GM12878 (cell line): ENCODE measurements at regions not wholly inside any gene's neighbourhood (a gene's known extent, or its start where the extent isn't known, plus 50 kb on each side); places are given as distances from the start of the nearest gene placed in this dataset.

Experiments
- ATAC-seq: fragments of 200-7000 bp; cut with Tn5 transposase; 3 replicates; pipeline ENCODE4 v1.9.1; 2020; ENCODE audit warnings: mild to moderate bottlenecking, moderate library complexity
- BruUV-seq: library from RNA; stranded (reverse); fragments of 400-500 nt; replicated peaks from 2 replicates; lab custom pipeline; 2021; lab: Mats Ljungman, UMichigan
- CTCF ChIA-PET: fragments of 300-600 bp; sonication (Branson Sonifier 250); formaldehyde crosslinking; extraction: SDS; loops from one replicate; lab custom pipeline; 2021; ENCODE audit warnings: inconsistent platforms; lab: Yijun Ruan, JAX
- POLR2A ChIA-PET: fragments of 350-600 bp; formaldehyde crosslinking; extraction: SDS; loops from one replicate; lab custom pipeline; 2021; ENCODE audit warnings: inconsistent platforms; lab: Charles Lee
- RAD21 ChIA-PET: fragments of 300-600 bp; sonication (Branson Sonifier 250); formaldehyde crosslinking; loops from one replicate; lab custom pipeline; 2023; ENCODE audit warnings: antibody characterized with exemption; ENCODE audit not compliant: unreplicated experiment; lab: Charles Lee
- SMC1A ChIA-PET: fragments of 300-600 bp; sonication (Branson Sonifier 250); formaldehyde crosslinking; loops from one replicate; lab custom pipeline; 2023; ENCODE audit not compliant: unreplicated experiment, uncharacterized antibody; lab: Charles Lee
- DNase-seq: peaks from one replicate; pipeline ENCODE4 v3.0.0-alpha.2; 2011; ENCODE audit warnings: low read depth, low spot score
- FAIRE-seq: peaks from 3 replicates; lab custom pipeline; 2011; peaks lifted over from hg19 to GRCh38; lab: Jason Lieb, UNC
- H2AFZ ChIP-seq: 2 replicates; pipeline ENCODE4 v1.6.0; 2011; ENCODE audit warnings: low read depth, low read length, control low read depth; ENCODE audit not compliant: control insufficient read depth
- H3K27ac ChIP-seq: 2 replicates; pipeline ENCODE4 v1.5.1; 2011; ENCODE audit warnings: control low read depth; ENCODE audit not compliant: control insufficient read depth, insufficient read depth
- H3K27me3 ChIP-seq, 2 experiments: replicated peaks in 1 of 2; 2 replicates each; pipeline versions ENCODE4 v1.6.0 to v1.6.1; 2011; ENCODE audit warnings: low read length in 1 of 2; ENCODE audit not compliant: control insufficient read depth in 2 of 2, insufficient read depth in 2 of 2
- H3K36me3 ChIP-seq, 2 experiments: 2 replicates each; pipeline ENCODE4 v1.5.1; 2011; ENCODE audit warnings: low read length in 1 of 2; ENCODE audit not compliant: control insufficient read depth in 2 of 2, insufficient read depth in 2 of 2
- H3K4me1 ChIP-seq: 2 replicates; pipeline ENCODE4 v1.6.1; 2011; ENCODE audit warnings: mild to moderate bottlenecking, low read length, moderate library complexity, mixed read lengths; ENCODE audit not compliant: control insufficient read depth, insufficient read depth
- H3K4me2 ChIP-seq: 2 replicates; pipeline ENCODE4 v1.6.0; 2011; ENCODE audit warnings: control low read depth; ENCODE audit not compliant: control insufficient read depth, insufficient read depth
- H3K4me3 ChIP-seq: fragments of 200-600 bp; sonication (generic); 2 replicates; pipeline ENCODE4 v1.5.1; 2016
- H3K79me2 ChIP-seq: 2 replicates; pipeline ENCODE4 v1.6.0; 2011; ENCODE audit warnings: low read length; ENCODE audit not compliant: control insufficient read depth, insufficient read depth
- H3K9ac ChIP-seq: 2 replicates; pipeline ENCODE4 v1.8.0; 2011; ENCODE audit warnings: low read length, control low read depth, mixed read lengths; ENCODE audit not compliant: control insufficient read depth, insufficient read depth
- H3K9me3 ChIP-seq: replicated peaks from 3 replicates; pipeline ENCODE4 v1.5.1; 2011; ENCODE audit warnings: mild to moderate bottlenecking, low read length; ENCODE audit not compliant: control insufficient read depth, insufficient read depth
- H4K20me1 ChIP-seq: 2 replicates; pipeline ENCODE4 v1.6.0; 2011; ENCODE audit not compliant: control insufficient read depth, insufficient read depth
- BRCA1 ChIP-seq: IDR thresholded peaks from 2 replicates; pipeline ENCODE4 v1.6.1; 2011; ENCODE audit warnings: low read depth, low read length, improper control_type of control experiment
- E4F1 ChIP-seq: fragments of 450-650 bp; IDR thresholded peaks from 2 replicates; pipeline ENCODE4 v1.6.1; 2018; ENCODE audit warnings: borderline replicate concordance, mild to moderate bottlenecking; ENCODE audit not compliant: partially characterized antibody
- EP300 ChIP-seq, 2 experiments: fragments of 150-350 bp in 1 of 2; IDR thresholded peaks; 2 replicates each; pipeline ENCODE4 v1.6.1; 2011 to 2012; ENCODE audit warnings: low read depth in 2 of 2, low read length in 2 of 2, borderline replicate concordance in 1 of 2, improper control_type of control experiment in 1 of 2, inconsistent platforms in 1 of 2; ENCODE audit not compliant: control insufficient read depth in 1 of 2
- ESRRA ChIP-seq: IDR thresholded peaks from 2 replicates; pipeline ENCODE4 v1.6.1; 2012; ENCODE audit warnings: mild to moderate bottlenecking, low read length, improper control_type of control experiment
- HDAC6 ChIP-seq: fragments of 200-600 bp; sonication (generic); IDR thresholded peaks from one replicate; pipeline ENCODE4 v1.8.0; 2017; ENCODE audit warnings: antibody characterized with exemption; ENCODE audit not compliant: unreplicated experiment
- HSF1 ChIP-seq: fragments of 150-350 bp; IDR thresholded peaks from 2 replicates; pipeline ENCODE4 v1.6.1; 2014; ENCODE audit warnings: mild to moderate bottlenecking, low read depth, low read length
- NFYA ChIP-seq: IDR thresholded peaks from 2 replicates; pipeline ENCODE4 v1.6.1; 2011; ENCODE audit warnings: low read depth, mild to moderate bottlenecking, low read length, improper control_type of control experiment, borderline replicate concordance
- PKNOX1 ChIP-seq: fragments of 450-650 bp; IDR thresholded peaks from 2 replicates; pipeline ENCODE4 v1.6.1; 2016; ENCODE audit warnings: mild to moderate bottlenecking
- RUNX3 ChIP-seq: IDR thresholded peaks from 2 replicates; pipeline ENCODE4 v1.6.1; 2012; ENCODE audit warnings: low read length, inconsistent platforms
- SREBF2 ChIP-seq: IDR thresholded peaks from 2 replicates; pipeline ENCODE4 v1.6.1; 2012; ENCODE audit warnings: mild to moderate bottlenecking, low read length
- WGBS: methylation state at CpG from one replicate; pipeline ENCODE4 v1.1.6; 2016; ENCODE audit warnings: low lambda C conversion rate; ENCODE audit not compliant: insufficient replicate concordance, insufficient coverage; ENCODE audit errors: missing lambda C conversion rate; 5-methylcytosine and 5-hydroxymethylcytosine counted together
- in situ Hi-C: fragments of 300-500 bp; cut with MboI; formaldehyde crosslinking; loops from 9 replicates; pipeline ENCODE4 v1.14.3; 2018; ENCODE audit warnings: mixed read lengths
- intact Hi-C: fragments of 100-400 bp; cut with micrococcal nuclease; formaldehyde crosslinking; loops from one replicate; pipeline ENCODE4 v1.14.2; 2022; ENCODE audit not compliant: unreplicated experiment
- TF ChIP-seq, protein P1 (sequence below): fragments of 450-650 bp; IDR thresholded peaks from 2 replicates; pipeline ENCODE4 v1.6.1; 2016; ENCODE audit warnings: mild to moderate bottlenecking

GRCh38 chr20:39893003-39893685 lies 795.9 kb downstream of the MAFB start:
- no peak overlapping the region for H3K9ac ChIP-seq
- POLR2A ChIA-PET: no interaction called here
- H3K4me2 ChIP-seq: no peak overlapping the region
- no peaks in the 10 kb centered on the region for H4K20me1 ChIP-seq
- no peak overlapping the region for H3K27ac ChIP-seq
- no peak overlapping the region for H2AFZ ChIP-seq
- DNase-seq (no peak), ATAC-seq (no peak), FAIRE-seq (no peak)
- no peaks in the 10 kb centered on the region for H3K4me1 ChIP-seq
- no peaks in the 10 kb centered on the region for H3K79me2 ChIP-seq
- 0% methylated on average over 1 of the region's 1 CpG for WGBS
- H3K36me3 ChIP-seq: no peaks in the 10 kb centered on the region
- SMC1A ChIA-PET: no interaction called here
- RAD21 ChIA-PET: no interaction called here
- no TSS peak for BruUV-seq
- H3K27me3 ChIP-seq: no peaks in the 10 kb centered on the region
- TF ChIP-seq BRCA1 (no peak), SREBF2 (no peak), HDAC6 (no peak), NFYA (no peak), ESRRA (no peak), EP300 (IDR thresholded peaks at IDR 0.05; ENCODE audit: borderline replicate concordance in 1 of 2, control insufficient read depth in 1 of 2, low read depth in 2 of 2, low read length in 2 of 2) (no peak), RUNX3 (no peak), HSF1 (no peak), E4F1 (no peak), PKNOX1 (no peak)
- TF ChIP-seq, protein P1, sequence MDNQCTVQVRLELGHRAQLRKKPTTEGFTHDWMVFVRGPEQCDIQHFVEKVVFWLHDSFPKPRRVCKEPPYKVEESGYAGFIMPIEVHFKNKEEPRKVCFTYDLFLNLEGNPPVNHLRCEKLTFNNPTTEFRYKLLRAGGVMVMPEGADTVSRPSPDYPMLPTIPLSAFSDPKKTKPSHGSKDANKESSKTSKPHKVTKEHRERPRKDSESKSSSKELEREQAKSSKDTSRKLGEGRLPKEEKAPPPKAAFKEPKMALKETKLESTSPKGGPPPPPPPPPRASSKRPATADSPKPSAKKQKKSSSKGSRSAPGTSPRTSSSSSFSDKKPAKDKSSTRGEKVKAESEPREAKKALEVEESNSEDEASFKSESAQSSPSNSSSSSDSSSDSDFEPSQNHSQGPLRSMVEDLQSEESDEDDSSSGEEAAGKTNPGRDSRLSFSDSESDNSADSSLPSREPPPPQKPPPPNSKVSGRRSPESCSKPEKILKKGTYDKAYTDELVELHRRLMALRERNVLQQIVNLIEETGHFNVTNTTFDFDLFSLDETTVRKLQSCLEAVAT: no peak
- no peak overlapping the region for H3K4me3 ChIP-seq
- no peaks in the 10 kb centered on the region for H3K9me3 ChIP-seq
- intact Hi-C loops (no loop called here), in situ Hi-C loops (no loop called here)
- CTCF ChIA-PET: interaction anchor here (0.8 kb wide), 1 partner anchor 655 kb away, joined by 3 read pairs; no protein-coding TSS in a partner anchor
